ENCODE measurements at regions not wholly inside any gene's neighbourhood (a gene's known extent, or its start where the extent isn't known, plus 50 kb on each side); places are given as distances from the start of the nearest gene placed in this dataset.

- ChIA-PET POLR2A (no interaction called here), RAD21 (ENCODE audit: low non-redundant PET in 1 of 2, low total read pairs in 2 of 2, uncharacterized antibody in 2 of 2, unreplicated experiment in 2 of 2) (no interaction called here), CTCF (no interaction called here)
- Histone ChIP-seq H3K79me2 (ENCODE audit: insufficient read depth, low read length) (no peaks in the 10 kb centered on the region), H3K27me3 (ENCODE audit: insufficient read depth, low read length) (no peaks in the 10 kb centered on the region; the same call in 1 of the 2 replicates), H3K4me3 (replicated peaks in 1 of 2; ENCODE audit: low read depth in 1 of 2, low read length in 2 of 2) (no peak overlapping the region), H3K36me3 (ENCODE audit: control insufficient read depth in 1 of 2, insufficient read depth in 2 of 2, low read length in 2 of 2) (no peaks in the 10 kb centered on the region), H3K9me3 (ENCODE audit: control insufficient read depth in 1 of 2, insufficient read depth in 1 of 2, low read depth in 1 of 2, low read length in 2 of 2) (no peaks in the 10 kb centered on the region; a peak in 1 of 4 replicates), H2AFZ (ENCODE audit: low read depth, low read length, poor library complexity, severe bottlenecking) (no peak overlapping the region), H3K9me2 (ENCODE audit: insufficient read depth) (no peaks in the 10 kb centered on the region), H4K20me1 (ENCODE audit: insufficient read depth) (no peaks in the 10 kb centered on the region), H3K27ac (ENCODE audit: low read depth, low read length) (no peak overlapping the region), H3K4me2 (ENCODE audit: low read length) (no peak overlapping the region), H3K4me1 (ENCODE audit: control insufficient read depth in 1 of 2, insufficient read depth in 2 of 2, low read length in 2 of 2) (no peaks in the 10 kb centered on the region), H3K9ac (ENCODE audit: low read length) (no peak overlapping the region)
- DNase-seq (ENCODE audit: low read depth, low spot score) = no peak
- intact Hi-C loops (cut with micrococcal nuclease) = no loop called here
- no peak for ATAC-seq
- TF ChIP-seq POLR2AphosphoS5 (IDR thresholded peaks at IDR 0.05; ENCODE audit: low read depth, low read length) = no peak
- TF ChIP-seq EZH2 (IDR thresholded peaks at IDR 0.05) = no peak
- TF ChIP-seq EZH2phosphoT487 (IDR thresholded peaks at IDR 0.05; ENCODE audit: borderline replicate concordance) = no peak
- TF ChIP-seq ELF1 (IDR thresholded peaks at IDR 0.05; ENCODE audit: borderline replicate concordance, low read depth) = no peak
- no peak for TF ChIP-seq ZNF274 (IDR thresholded peaks at IDR 0.05; ENCODE audit: low read depth, low read length)
- no peak for TF ChIP-seq YY1 (IDR thresholded peaks at IDR 0.05; ENCODE audit: extremely low read depth, insufficient replicate concordance, low read depth, low read length)
- no peak for TF ChIP-seq MAX (IDR thresholded peaks at IDR 0.05)
- TF ChIP-seq, protein P1, sequence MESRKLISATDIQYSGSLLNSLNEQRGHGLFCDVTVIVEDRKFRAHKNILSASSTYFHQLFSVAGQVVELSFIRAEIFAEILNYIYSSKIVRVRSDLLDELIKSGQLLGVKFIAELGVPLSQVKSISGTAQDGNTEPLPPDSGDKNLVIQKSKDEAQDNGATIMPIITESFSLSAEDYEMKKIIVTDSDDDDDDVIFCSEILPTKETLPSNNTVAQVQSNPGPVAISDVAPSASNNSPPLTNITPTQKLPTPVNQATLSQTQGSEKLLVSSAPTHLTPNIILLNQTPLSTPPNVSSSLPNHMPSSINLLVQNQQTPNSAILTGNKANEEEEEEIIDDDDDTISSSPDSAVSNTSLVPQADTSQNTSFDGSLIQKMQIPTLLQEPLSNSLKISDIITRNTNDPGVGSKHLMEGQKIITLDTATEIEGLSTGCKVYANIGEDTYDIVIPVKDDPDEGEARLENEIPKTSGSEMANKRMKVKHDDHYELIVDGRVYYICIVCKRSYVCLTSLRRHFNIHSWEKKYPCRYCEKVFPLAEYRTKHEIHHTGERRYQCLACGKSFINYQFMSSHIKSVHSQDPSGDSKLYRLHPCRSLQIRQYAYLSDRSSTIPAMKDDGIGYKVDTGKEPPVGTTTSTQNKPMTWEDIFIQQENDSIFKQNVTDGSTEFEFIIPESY (IDR thresholded peaks at IDR 0.05; ENCODE audit: extremely low read depth, insufficient replicate concordance, low read length) = no peak
- no peak for TF ChIP-seq REST (IDR thresholded peaks at IDR 0.05; ENCODE audit: low read depth)
- no peak for TF ChIP-seq SIN3A (IDR thresholded peaks at IDR 0.05; ENCODE audit: low read depth)
- TF ChIP-seq CEBPB (IDR thresholded peaks at IDR 0.05; ENCODE audit: low read depth) = no peak
- TF ChIP-seq TCF7L2 (IDR thresholded peaks at IDR 0.05; ENCODE audit: borderline replicate concordance, extremely low read depth, insufficient read depth, insufficient read length) = no peak
- no TSS peak for BruUV-seq (replicated peaks)
These were observed 97.0 kb downstream of the KCNF1 start for GRCh38 chr2:11008773-11009172.
